Panc1 (cell line): ENCODE measurements at regions not wholly inside any gene's neighbourhood (a gene's known extent, or its start where the extent isn't known, plus 50 kb on each side); places are given as distances from the start of the nearest gene placed in this dataset.

ENCODE experiments used
- ATAC-seq: fragments of 200-7000 bp; cut with Tn5 transposase; 2 replicates; pipeline ENCODE4 v1.9.1; 2020; ENCODE audit warnings: mild to moderate bottlenecking, moderate library complexity
- BruUV-seq: library from RNA; stranded (reverse); fragments of 400-500 nt; replicated peaks from 2 replicates; lab custom pipeline; 2021; lab: Mats Ljungman, UMichigan
- CTCF ChIA-PET: fragments of 300-600 bp; sonication (Branson Sonifier 250); formaldehyde crosslinking; loops from one replicate; lab custom pipeline; 2022; ENCODE audit warnings: antibody characterized with exemption; lab: Charles Lee
- POLR2A ChIA-PET: fragments of 300-600 bp; sonication (Branson Sonifier 250); formaldehyde crosslinking; loops from one replicate; lab custom pipeline; 2022; ENCODE audit warnings: antibody characterized with exemption; lab: Charles Lee
- DNase-seq: peaks from one replicate; pipeline ENCODE4 v3.0.0-alpha.2; 2010; ENCODE audit warnings: low read depth, low spot score
- H3K27ac ChIP-seq: 2 replicates; pipeline ENCODE4 v1.5.1; 2011; ENCODE audit warnings: mild to moderate bottlenecking, low read length, inconsistent platforms
- H3K27me3 ChIP-seq: fragments of 200-500 bp; sonication (Bioruptor generic); 2 replicates; pipeline ENCODE4 v1.6.0; 2014; ENCODE audit warnings: low read length, inconsistent platforms; ENCODE audit not compliant: control insufficient read depth, insufficient read depth
- H3K36me3 ChIP-seq: fragments of 200-500 bp; sonication (Bioruptor generic); 2 replicates; pipeline ENCODE4 v1.5.1; 2014; ENCODE audit warnings: inconsistent platforms, mild to moderate bottlenecking, low read length, moderate library complexity; ENCODE audit not compliant: control insufficient read depth, insufficient read depth
- H3K4me1 ChIP-seq: 2 replicates; pipeline ENCODE4 v1.5.1; 2011; ENCODE audit warnings: inconsistent platforms, mild to moderate bottlenecking, low read length, moderate library complexity; ENCODE audit not compliant: control insufficient read depth, insufficient read depth
- H3K4me3 ChIP-seq, 2 experiments: 2 replicates each; pipeline ENCODE4 v1.5.1; 2011 to 2012; ENCODE audit warnings: low read depth in 2 of 2, low read length in 2 of 2, mild to moderate bottlenecking in 2 of 2, inconsistent platforms in 1 of 2, moderate library complexity in 1 of 2
- H3K9me3 ChIP-seq: fragments of 200-500 bp; sonication (Bioruptor generic); 2 replicates; pipeline ENCODE4 v1.5.1; 2014; ENCODE audit warnings: low read depth, mild to moderate bottlenecking, inconsistent platforms, low read length, moderate library complexity; ENCODE audit not compliant: control insufficient read depth, insufficient read depth
- CTCF ChIP-seq: fragments of 450-650 bp; IDR thresholded peaks from 2 replicates; pipeline ENCODE4 v1.5.1; 2017; ENCODE audit warnings: mild to moderate bottlenecking
- POLR2AphosphoS5 ChIP-seq: IDR thresholded peaks from 2 replicates; pipeline ENCODE4 v1.6.1; 2012; ENCODE audit warnings: mild to moderate bottlenecking, low read depth, low read length, moderate library complexity
- REST ChIP-seq, 2 experiments: IDR thresholded peaks; 2 replicates each; pipeline ENCODE4 v1.6.1; 2011 to 2012; ENCODE audit warnings: low read depth in 2 of 2, control low read depth in 1 of 2, low read length in 1 of 2, mild to moderate bottlenecking in 1 of 2, moderate library complexity in 1 of 2; ENCODE audit not compliant: insufficient read depth in 1 of 2
- SIN3A ChIP-seq: IDR thresholded peaks from 2 replicates; pipeline ENCODE4 v1.6.1; 2012; ENCODE audit warnings: low read depth, mild to moderate bottlenecking, low read length, moderate library complexity, borderline replicate concordance; ENCODE audit not compliant: insufficient read depth
- TCF7L2 ChIP-seq: IDR thresholded peaks from 2 replicates; pipeline ENCODE4 v1.6.1; 2011; ENCODE audit warnings: mild to moderate bottlenecking, low read depth, low read length, inconsistent platforms
- in situ Hi-C: cut with HindIII; loops from 2 replicates; pipeline ENCODE4 v1.10.0; 2016; ENCODE audit warnings: low sequenced_read_pairs, low pct_unique_long_range_greater_than_20kb
- intact Hi-C: fragments of 100-400 bp; cut with micrococcal nuclease; formaldehyde crosslinking; loops from one replicate; pipeline ENCODE4 v1.10.0; 2022; ENCODE audit not compliant: unreplicated experiment

GRCh38 chr13:106159295-106160195, 375.9 kb downstream of the EFNB2 start:
- Histone ChIP-seq H3K4me3 (no peak overlapping the region), H3K4me1 (no peaks in the 10 kb centered on the region), H3K27ac (no peak overlapping the region), H3K9me3 (no peaks in the 10 kb centered on the region), H3K27me3 (no peaks in the 10 kb centered on the region), H3K36me3 (no peaks in the 10 kb centered on the region)
- no peak for DNase-seq
- CTCF ChIA-PET = interaction anchor here (0.6 kb wide), 1 partner anchor 232 kb away, joined by 3 read pairs; no protein-coding TSS in a partner anchor
- no peak for TF ChIP-seq TCF7L2
- TF ChIP-seq REST (IDR thresholded peaks at IDR 0.05; ENCODE audit: insufficient read depth in 1 of 2, low read depth in 2 of 2, low read length in 1 of 2) = no peak
- no peak for TF ChIP-seq POLR2AphosphoS5
- no peak for TF ChIP-seq CTCF
- no peak for TF ChIP-seq SIN3A
- intact Hi-C loops (no loop called here), in situ Hi-C loops (no loop called here)
- no peak for ATAC-seq
- no TSS peak for BruUV-seq
- POLR2A ChIA-PET = no interaction called here

GRCh38 chr13:106156468-106156867, 379.0 kb downstream of the EFNB2 start:
- no peak for TF ChIP-seq TCF7L2
- TF ChIP-seq REST (IDR thresholded peaks at IDR 0.05; ENCODE audit: insufficient read depth in 1 of 2, low read depth in 2 of 2, low read length in 1 of 2) = no peak
- no peak for TF ChIP-seq SIN3A
- no peak for ATAC-seq
- Histone ChIP-seq H3K27ac (no peak overlapping the region), H3K9me3 (no peaks in the 10 kb centered on the region), H3K4me3 (no peak overlapping the region), H3K36me3 (no peaks in the 10 kb centered on the region), H3K27me3 (no peaks in the 10 kb centered on the region), H3K4me1 (no peaks in the 10 kb centered on the region)
- intact Hi-C loops (no loop called here), in situ Hi-C loops (no loop called here)
- CTCF ChIA-PET = no interaction called here
- POLR2A ChIA-PET = interaction anchor here (0.6 kb wide), 1 partner anchor 122 kb away, joined by 4 read pairs; no protein-coding TSS in a partner anchor
- DNase-seq = no peak
- BruUV-seq = no TSS peak
